Erythroblast (primary cell): ENCODE measurements at regions not wholly inside any gene's neighbourhood (a gene's known extent, or its start where the extent isn't known, plus 50 kb on each side); places are given as distances from the start of the nearest gene placed in this dataset.

Experiments
- GATA1 ChIP-seq: IDR thresholded peaks from 2 replicates; pipeline ENCODE4 v1.6.1; 2011; ENCODE audit warnings: low read depth, mild to moderate bottlenecking, control low read depth, low read length, moderate library complexity
- POLR2A ChIP-seq: IDR thresholded peaks from 2 replicates; pipeline ENCODE4 v1.6.1; 2011; ENCODE audit warnings: mild to moderate bottlenecking, low read length

DNA sequence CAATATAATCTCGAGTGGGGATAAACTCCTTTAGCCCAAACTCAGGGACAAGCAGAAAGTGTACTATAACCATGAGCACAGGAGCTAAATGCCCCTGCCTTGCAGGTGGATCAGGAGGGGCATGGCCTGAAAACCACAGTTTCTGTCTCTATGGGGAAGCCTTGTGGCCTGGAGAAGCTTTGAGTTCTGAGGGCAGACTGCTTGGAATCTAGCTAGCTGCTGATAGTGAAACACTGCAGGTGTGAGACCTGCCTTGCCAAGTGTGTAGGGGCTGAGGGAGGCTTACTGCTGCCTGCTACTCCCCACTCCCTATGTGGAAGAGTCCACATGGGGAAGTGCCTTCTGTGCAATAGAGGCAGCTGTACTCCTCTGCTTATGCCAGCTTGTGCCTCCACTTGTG is 352.3 kb upstream of the OR4E1 start:
- TF ChIP-seq POLR2A (no peak), GATA1 (no peak)
